Breast epithelium (tissue), 4 donors: ENCODE measurements at regions not wholly inside any gene's neighbourhood (a gene's known extent, or its start where the extent isn't known, plus 50 kb on each side); places are given as distances from the start of the nearest gene placed in this dataset.

Experiments
- DNase-seq, 2 donors: peaks; one replicate each; pipeline ENCODE4 v3.0.0-alpha.2; 2019; ENCODE audit warnings: low spot score in 2 of 2
- H3K27ac ChIP-seq, 2 donors: fragments of 200-600 bp; sonication (generic) in 1 of 2; one replicate each; pipeline ENCODE4 v1.5.1; 2016 to 2019; ENCODE audit warnings: mild to moderate bottlenecking in 1 of 2
- H3K27me3 ChIP-seq, 2 donors: fragments of 200-600 bp; sonication (generic) in 1 of 2; one replicate each; pipeline versions ENCODE4 v1.5.1 to v1.6.0; 2017 to 2019; ENCODE audit warnings: control low read depth in 1 of 2, mild to moderate bottlenecking in 1 of 2
- H3K36me3 ChIP-seq: fragments of 200-600 bp; one replicate; pipeline ENCODE4 v1.5.1; 2019
- H3K4me1 ChIP-seq, 2 donors: fragments of 200-600 bp; sonication (generic); one replicate each; pipeline ENCODE4 v1.5.1; 2016 to 2019; ENCODE audit warnings: control low read depth in 1 of 2
- H3K4me3 ChIP-seq, 3 donors: fragments of 200-600 bp; sonication (generic); 1 replicate in 2 of 3; 2 replicates in 1 of 3; pipeline ENCODE4 v1.5.1; 2016 to 2019; ENCODE audit warnings: mild to moderate bottlenecking in 3 of 3, moderate library complexity in 2 of 3
- H3K9me3 ChIP-seq, 2 donors: fragments of 200-600 bp; sonication (generic) in 1 of 2; one replicate each; pipeline ENCODE4 v1.5.1; 2016 to 2019; ENCODE audit warnings: control low read depth in 1 of 2
- CTCF ChIP-seq, 3 donors: fragments of 450-650 bp; IDR thresholded peaks; one replicate each; pipeline ENCODE4 v1.5.1; 2016 to 2017; ENCODE audit warnings: antibody characterized with exemption in 3 of 3, mild to moderate bottlenecking in 3 of 3, moderate library complexity in 3 of 3
- POLR2A ChIP-seq: fragments of 450-650 bp; IDR thresholded peaks from one replicate; pipeline ENCODE4 v1.6.1; 2016; ENCODE audit warnings: antibody characterized with exemption, mild to moderate bottlenecking, moderate library complexity
- POLR2AphosphoS5 ChIP-seq, 3 donors: sonication (generic); formaldehyde crosslinking; IDR thresholded peaks; one replicate each; pipeline ENCODE4 v1.6.1; 2017; ENCODE audit warnings: antibody characterized with exemption in 3 of 3
- intact Hi-C: fragments of 100-400 bp; cut with DNase I; formaldehyde crosslinking; loops from one replicate; pipeline ENCODE4 v1.15.1; 2023; ENCODE audit warnings: low total_unique reads

GRCh38 chr12:46490635-46491034 is 118.1 kb upstream of the SLC38A2 start:
- Histone ChIP-seq H3K27ac (no peak overlapping the region), H3K9me3 (no peaks in the 10 kb centered on the region), H3K27me3 (no peaks in the 10 kb centered on the region), H3K4me3 (no peak overlapping the region), H3K4me1 (no peaks in the 10 kb centered on the region), H3K36me3 (no peaks in the 10 kb centered on the region)
- no peak for TF ChIP-seq POLR2AphosphoS5 (IDR thresholded peaks at IDR 0.05)
- TF ChIP-seq CTCF (IDR thresholded peaks at IDR 0.05), result no peak
- no peak for TF ChIP-seq POLR2A
- DNase-seq, result no peak
- intact Hi-C loops, result no loop called here

GRCh38 chr12:46489951-46490388 is 117.4 kb upstream of the SLC38A2 start:
- intact Hi-C loops, result no loop called here
- Histone ChIP-seq H3K36me3 (no peaks in the 10 kb centered on the region), H3K27me3 (no peaks in the 10 kb centered on the region), H3K27ac (peak overlapping the region; percentile 41 to 48), H3K4me3 (no peak overlapping the region), H3K9me3 (no peaks in the 10 kb centered on the region), H3K4me1 (no peaks in the 10 kb centered on the region)
- DNase-seq, result no peak
- TF ChIP-seq CTCF (IDR thresholded peaks at IDR 0.05), result no peak
- no peak for TF ChIP-seq POLR2AphosphoS5 (IDR thresholded peaks at IDR 0.05)
- no peak for TF ChIP-seq POLR2A

GRCh38 chr12:46487567-46488131 is 115.1 kb upstream of the SLC38A2 start:
- H3K4me3 ChIP-seq, result no peak overlapping the region
- no peaks in the 10 kb centered on the region for H3K36me3 ChIP-seq
- no peaks in the 10 kb centered on the region for H3K27me3 ChIP-seq
- H3K27ac ChIP-seq, result no peak overlapping the region
- TF ChIP-seq POLR2AphosphoS5 (IDR thresholded peaks at IDR 0.05) (no peak), POLR2A (no peak), CTCF (IDR thresholded peaks at IDR 0.05) (no peak)
- intact Hi-C loops, result no loop called here
- no peak for DNase-seq
- no peaks in the 10 kb centered on the region for H3K4me1 ChIP-seq
- no peaks in the 10 kb centered on the region for H3K9me3 ChIP-seq

- no peak overlapping the region for H3K27ac ChIP-seq
Measured at GRCh38 chr12:46486588-46486987, 114.0 kb upstream of the SLC38A2 start.

GRCh38 chr12:46485853-46486252 is 113.3 kb upstream of the SLC38A2 start:
- TF ChIP-seq POLR2A, result no peak
- no peak for TF ChIP-seq POLR2AphosphoS5 (IDR thresholded peaks at IDR 0.05)
- no peak for TF ChIP-seq CTCF (IDR thresholded peaks at IDR 0.05)

More at GRCh38 chr12:46486588-46486987, 114.0 kb upstream of the SLC38A2 start:
- TF ChIP-seq CTCF (IDR thresholded peaks at IDR 0.05), result no peak
- no peak for TF ChIP-seq POLR2AphosphoS5 (IDR thresholded peaks at IDR 0.05)
- no peak for TF ChIP-seq POLR2A
- no peaks in the 10 kb centered on the region for H3K27me3 ChIP-seq
- no peaks in the 10 kb centered on the region for H3K9me3 ChIP-seq
- DNase-seq, result no peak
- H3K36me3 ChIP-seq, result no peaks in the 10 kb centered on the region
- intact Hi-C loops, result no loop called here
- no peak overlapping the region for H3K4me3 ChIP-seq
- H3K4me1 ChIP-seq, result no peaks in the 10 kb centered on the region

More at GRCh38 chr12:46485853-46486252, 113.3 kb upstream of the SLC38A2 start:
- Histone ChIP-seq H3K9me3 (no peaks in the 10 kb centered on the region), H3K4me3 (no peak overlapping the region), H3K27me3 (no peaks in the 10 kb centered on the region), H3K36me3 (no peaks in the 10 kb centered on the region), H3K4me1 (no peaks in the 10 kb centered on the region), H3K27ac (no peak overlapping the region)
- no peak for DNase-seq
- intact Hi-C loops, result no loop called here
